HG02884 (cell line): ENCODE measurements at regions not wholly inside any gene's neighbourhood (a gene's known extent, or its start where the extent isn't known, plus 50 kb on each side); places are given as distances from the start of the nearest gene placed in this dataset.
"Not testable (repeated sequence)": the region's sequence is repeated elsewhere in the genome, so short reads cannot be mapped to it uniquely, and the experiment has no call there.

Experiments used
- ATAC-seq: cut with Tn5 transposase; IDR thresholded peaks from one replicate; pipeline ENCODE4 v1.9.1; 2021; ENCODE audit warnings: mild to moderate bottlenecking, moderate library complexity; ENCODE audit not compliant: unreplicated experiment

DNA sequence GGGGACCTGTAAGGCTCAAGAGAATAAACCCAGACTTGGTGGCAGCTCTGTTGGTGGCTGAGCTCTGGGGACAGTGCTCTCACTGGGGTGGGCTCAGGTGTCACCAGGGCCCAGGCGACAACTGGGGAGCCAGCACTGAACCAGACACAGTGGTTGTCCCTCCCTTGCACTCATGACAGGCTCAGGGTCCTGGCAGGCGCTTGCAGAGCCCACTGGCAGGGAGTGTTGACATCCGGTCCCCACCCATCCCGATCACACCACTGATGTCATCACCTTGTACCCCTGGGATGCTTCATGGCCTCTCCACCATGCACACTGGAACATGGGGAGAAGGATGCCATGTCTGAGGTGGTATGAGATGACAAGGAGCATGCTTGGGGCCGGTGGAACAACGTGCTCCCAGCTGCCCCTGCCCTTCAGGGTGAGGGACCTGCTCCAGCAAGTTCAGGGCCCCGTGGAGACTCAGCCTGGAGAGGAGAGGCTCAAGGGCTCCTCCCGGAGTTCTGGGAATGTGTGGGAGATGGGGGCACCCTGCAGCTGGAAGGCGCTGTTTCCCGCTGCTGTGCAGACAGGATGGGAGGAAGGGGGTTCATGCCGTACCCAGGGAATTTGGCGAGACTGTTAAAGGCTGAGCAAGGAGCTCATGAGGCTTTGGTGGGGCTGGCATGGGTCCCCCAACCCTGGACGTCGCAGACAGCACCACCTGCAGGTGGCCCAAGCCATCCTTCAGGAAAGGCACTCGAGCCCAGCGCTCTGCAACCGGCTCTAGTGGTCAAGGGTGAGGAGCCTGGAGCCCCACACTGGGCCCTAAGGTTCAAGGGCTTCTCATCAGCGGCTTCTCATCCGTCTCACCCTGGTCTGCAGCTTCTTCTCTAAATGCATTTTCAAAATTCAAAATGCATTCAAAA lies 141.1 kb upstream of the ZNF469 start:
- ATAC-seq: not testable (repeated sequence)

DNA sequence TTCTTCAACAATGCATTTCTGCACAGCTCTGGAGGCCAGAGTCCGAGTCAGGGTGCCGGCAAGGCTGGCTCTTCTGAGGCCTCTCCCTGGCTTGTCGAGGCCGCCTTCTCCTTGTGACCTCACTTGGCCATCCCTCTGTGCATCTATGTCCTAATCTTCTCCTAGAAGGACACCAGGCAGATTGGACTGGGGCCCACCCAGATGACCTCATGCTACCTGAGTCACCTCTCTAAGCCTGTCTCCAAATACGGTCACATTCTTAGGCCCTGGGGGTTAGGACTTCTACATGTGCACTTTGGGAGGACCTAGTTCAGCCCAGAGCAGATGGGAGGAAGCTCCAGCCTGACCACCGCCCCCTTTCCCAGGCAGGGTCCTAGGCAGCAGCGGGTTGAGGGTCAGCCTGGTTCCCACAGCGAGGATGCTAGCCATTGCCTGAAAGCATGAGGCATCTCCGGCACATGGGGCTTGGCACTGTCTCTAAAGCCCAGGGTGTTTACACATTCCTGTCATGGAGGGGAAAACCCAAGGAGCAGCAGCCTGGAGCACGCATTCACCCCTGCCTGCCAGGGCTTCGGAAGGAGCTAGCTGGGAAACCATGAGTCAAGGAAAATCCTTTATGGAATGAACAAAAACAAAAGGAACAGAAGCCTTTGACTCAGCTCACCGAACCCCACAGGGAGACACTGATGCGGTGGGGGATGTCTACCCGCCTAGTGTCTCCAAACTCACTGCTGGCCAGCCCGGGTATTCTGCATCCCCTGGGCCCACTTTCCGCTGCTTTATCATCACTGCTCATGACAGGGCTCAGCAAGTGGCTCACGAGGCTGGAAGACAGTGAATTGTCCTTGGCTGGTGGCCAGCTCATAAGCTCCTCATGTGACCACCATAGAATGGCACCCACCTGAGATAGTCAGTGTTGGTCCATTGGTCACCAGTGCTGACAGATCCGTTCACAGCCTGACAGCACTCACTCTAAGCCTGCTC lies 140.2 kb upstream of the ZNF469 start:
- ATAC-seq: not testable (repeated sequence)

- not testable (repeated sequence) for ATAC-seq
Measured at GRCh38 chr16:88243921-88244320, 138.8 kb upstream of the ZNF469 start.

- not testable (repeated sequence) for ATAC-seq
Measured at GRCh38 chr16:88245241-88246081, 137.3 kb upstream of the ZNF469 start.

DNA sequence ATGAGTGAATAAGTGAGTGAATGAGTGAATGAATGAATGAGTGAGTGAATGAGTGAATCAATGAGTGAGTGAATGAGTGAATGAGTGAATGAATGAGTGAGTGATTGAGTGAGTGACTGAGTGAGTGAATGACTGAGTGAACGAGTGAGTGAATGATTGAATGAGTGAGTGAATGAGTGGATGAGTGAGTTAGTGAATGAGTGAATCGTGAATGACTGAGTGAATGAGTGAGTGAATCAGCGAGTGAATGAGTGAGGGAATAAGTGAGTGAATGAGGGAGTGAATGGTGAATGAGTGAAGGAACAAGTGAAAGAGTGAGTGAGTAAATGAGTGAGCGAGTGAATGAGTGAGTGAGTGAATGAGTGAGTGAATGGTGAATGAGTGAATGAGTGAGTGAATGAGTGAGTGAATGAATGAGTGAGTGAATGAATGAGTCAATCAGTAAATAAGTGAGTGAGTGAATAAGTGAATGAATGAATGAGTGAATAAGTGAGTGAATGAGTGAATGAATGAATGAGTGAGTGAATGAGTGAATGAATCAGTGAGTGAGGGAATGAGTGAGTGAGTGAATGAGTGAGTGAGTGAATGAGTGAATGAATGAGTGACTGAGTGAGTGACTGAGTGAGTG lies 135.7 kb upstream of the ZNF469 start:
- not testable (repeated sequence) for ATAC-seq

DNA sequence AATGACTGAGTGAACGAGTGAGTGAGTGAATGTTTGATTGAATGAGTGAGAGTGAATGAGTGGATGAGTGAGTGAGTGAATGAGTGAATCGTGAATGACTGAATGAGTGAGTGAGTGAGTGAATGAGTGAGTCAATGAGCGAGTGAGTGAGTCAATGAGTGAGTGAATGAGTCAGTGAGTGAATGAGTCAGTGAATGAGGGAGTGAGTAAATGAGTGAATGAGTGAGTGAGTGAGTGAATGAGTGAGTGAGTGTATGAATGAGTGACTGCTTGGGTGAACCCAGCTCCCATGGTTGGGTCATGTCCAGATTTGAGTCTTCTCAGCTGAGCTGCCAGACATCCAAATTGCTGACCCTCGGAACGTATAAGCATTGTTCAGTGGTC lies 135.2 kb upstream of the ZNF469 start:
- ATAC-seq: not testable (repeated sequence)

- not testable (repeated sequence) for ATAC-seq
Measured at GRCh38 chr16:88248761-88249160, 134.0 kb upstream of the ZNF469 start.

- ATAC-seq: not testable (repeated sequence)
Measured at GRCh38 chr16:88250381-88250780, 132.4 kb upstream of the ZNF469 start.

GRCh38 chr16:88252057-88252794 lies 130.5 kb upstream of the ZNF469 start:
- ATAC-seq: not testable (repeated sequence)

GRCh38 chr16:88258141-88258540 lies 124.6 kb upstream of the ZNF469 start:
- ATAC-seq: not testable (repeated sequence)

- not testable (repeated sequence) for ATAC-seq
Measured at GRCh38 chr16:88258764-88259525, 123.8 kb upstream of the ZNF469 start.

DNA sequence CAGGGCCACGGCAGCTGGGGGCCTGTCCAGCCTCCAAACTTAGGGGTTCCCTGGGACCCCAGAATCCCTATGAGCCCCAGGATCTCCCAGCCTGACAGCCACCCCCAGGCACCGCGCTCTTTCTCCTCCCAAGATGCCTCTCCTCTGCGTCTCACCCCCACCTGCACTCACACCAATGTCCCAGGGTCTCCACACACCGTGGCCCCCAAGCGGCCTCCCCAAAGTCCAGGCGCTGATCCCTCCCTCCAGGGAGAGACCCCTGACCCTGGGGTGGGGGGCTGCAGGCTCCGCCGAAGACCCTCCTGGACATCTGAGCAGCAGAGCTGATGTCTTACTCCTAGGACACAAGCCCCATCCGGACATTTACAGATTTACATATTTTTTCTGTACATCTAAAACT lies 123.2 kb upstream of the ZNF469 start:
- ATAC-seq: not testable (repeated sequence)

- not testable (repeated sequence) for ATAC-seq
Measured at GRCh38 chr16:88260146-88260545, 122.6 kb upstream of the ZNF469 start.

GRCh38 chr16:88260881-88261665 lies 121.7 kb upstream of the ZNF469 start:
- ATAC-seq: not testable (repeated sequence)

DNA sequence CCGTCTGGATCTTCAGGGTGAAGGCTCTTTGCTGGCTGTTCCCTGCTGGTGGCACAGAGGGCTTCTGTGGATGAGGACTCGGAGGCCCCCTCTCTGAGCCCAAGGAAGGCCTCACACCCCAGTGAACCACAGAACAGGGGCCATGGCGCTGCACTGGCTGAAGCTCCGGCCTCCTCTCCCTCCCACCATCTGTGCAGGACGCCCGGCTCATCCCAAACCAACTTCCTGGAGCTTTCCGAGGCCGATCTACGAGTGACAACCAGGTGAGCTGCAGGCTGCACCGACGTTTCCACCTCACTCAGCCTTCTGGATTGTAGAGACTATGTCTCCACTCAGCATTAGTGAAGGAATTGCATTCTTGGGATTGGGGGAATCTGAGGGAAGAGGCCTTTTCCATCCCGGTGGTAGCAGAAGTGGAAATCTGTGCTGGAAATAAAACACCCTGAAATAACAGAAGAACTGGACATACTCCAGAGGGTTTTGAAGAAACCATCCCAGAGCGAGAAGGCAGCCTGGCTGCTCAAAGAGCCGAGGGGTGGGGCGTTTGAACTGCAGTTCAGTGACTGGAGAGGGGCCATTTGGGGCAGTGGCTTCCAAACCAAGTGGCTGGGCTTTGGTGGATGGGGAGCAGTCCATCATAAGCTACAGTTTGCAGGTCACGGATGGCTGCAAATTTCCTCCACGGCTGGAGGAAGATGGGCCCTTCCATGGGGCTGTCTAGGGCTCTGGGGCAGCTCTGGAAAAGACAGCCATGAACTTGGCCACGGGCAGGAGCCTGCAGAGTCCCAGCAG lies 120.7 kb upstream of the ZNF469 start:
- ATAC-seq: not testable (repeated sequence)

DNA sequence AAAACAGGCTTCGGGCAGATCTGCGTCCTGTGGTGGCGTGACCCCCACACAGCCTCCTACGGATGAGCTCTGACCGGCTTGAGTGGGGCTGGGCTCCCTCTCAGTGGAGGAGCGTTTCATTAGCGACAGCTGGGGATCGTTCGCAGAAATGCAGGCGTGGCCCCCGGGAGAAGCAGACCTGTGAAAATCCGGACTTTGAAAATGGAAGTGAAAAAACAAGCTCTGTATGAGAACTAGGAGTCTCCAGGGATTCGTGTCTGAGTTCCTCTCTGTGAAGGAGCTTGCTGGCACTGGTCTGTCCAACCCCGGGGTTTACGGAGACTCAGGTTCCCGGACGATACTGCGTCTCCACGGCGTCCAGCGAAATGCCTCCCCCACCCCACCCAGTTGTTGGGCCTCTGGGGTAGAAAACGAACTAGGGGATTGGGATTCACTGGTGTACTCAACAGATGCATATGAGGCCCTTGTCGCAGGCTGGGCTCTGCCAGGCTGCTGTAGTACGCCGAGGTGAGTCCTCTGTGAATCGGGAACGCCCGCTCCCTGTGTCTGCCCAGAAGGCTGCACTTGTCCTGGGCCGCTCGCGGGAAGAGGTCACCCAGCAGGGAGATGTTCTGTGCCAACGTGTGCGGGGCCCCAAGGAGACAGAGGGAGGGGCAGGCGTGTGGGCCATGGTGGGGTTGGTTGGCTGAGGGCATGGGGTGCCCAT lies 119.7 kb upstream of the ZNF469 start:
- not testable (repeated sequence) for ATAC-seq
